Fibroblast of lung (primary cell): ENCODE measurements at regions not wholly inside any gene's neighbourhood (a gene's known extent, or its start where the extent isn't known, plus 50 kb on each side); places are given as distances from the start of the nearest gene placed in this dataset.

Source experiments
- DNase-seq, 2 donors: peaks; one replicate each; pipeline versions ENCODE4 v3.0.0 to v3.0.0-alpha.2; 2010; ENCODE audit warnings: low read depth in 2 of 2
- H2AFZ ChIP-seq: 2 replicates; pipeline ENCODE4 v1.5.1; 2012; ENCODE audit warnings: low read length, control low read depth, inconsistent platforms
- H3K27ac ChIP-seq: 2 replicates; pipeline ENCODE4 v1.5.1; 2011; ENCODE audit warnings: low read length, control low read depth; ENCODE audit not compliant: insufficient read depth
- H3K27me3 ChIP-seq: 2 replicates; pipeline ENCODE4 v1.5.1; 2011; ENCODE audit warnings: mild to moderate bottlenecking, low read length; ENCODE audit not compliant: control insufficient read depth, insufficient read depth
- H3K36me3 ChIP-seq: 2 replicates; pipeline ENCODE4 v1.5.1; 2011; ENCODE audit warnings: low read length; ENCODE audit not compliant: control insufficient read depth, insufficient read depth
- H3K4me1 ChIP-seq: 2 replicates; pipeline ENCODE4 v1.5.1; 2011; ENCODE audit warnings: low read length; ENCODE audit not compliant: control insufficient read depth, insufficient read depth; ENCODE audit errors: extremely low read depth
- H3K4me2 ChIP-seq: 2 replicates; pipeline ENCODE4 v1.5.1; 2011; ENCODE audit warnings: low read length, control low read depth; ENCODE audit not compliant: insufficient read depth; ENCODE audit errors: extremely low read depth
- H3K4me3 ChIP-seq, 4 experiments: fragments of 200-600 bp in 1 of 4; sonication (generic) in 1 of 4; replicated peaks in 1 of 4; 2 replicates each; pipeline ENCODE4 v1.5.1; 2011 to 2016; ENCODE audit warnings: low read length in 4 of 4, low read depth in 3 of 4, mild to moderate bottlenecking in 3 of 4, control low read depth in 2 of 4, inconsistent platforms in 1 of 4, mixed read lengths in 1 of 4; ENCODE audit not compliant: insufficient read depth in 1 of 4; ENCODE audit errors: control extremely low read depth in 1 of 4
- H3K79me2 ChIP-seq: 2 replicates; pipeline ENCODE4 v1.5.1; 2012; ENCODE audit warnings: mild to moderate bottlenecking, low read length, inconsistent platforms; ENCODE audit not compliant: control insufficient read depth, insufficient read depth
- H3K9ac ChIP-seq: 2 replicates; pipeline ENCODE4 v1.5.1; 2011; ENCODE audit warnings: mild to moderate bottlenecking, low read length, control low read depth; ENCODE audit not compliant: insufficient read depth
- H3K9me3 ChIP-seq: 2 replicates; pipeline ENCODE4 v1.5.1; 2012; ENCODE audit warnings: low read depth, low read length; ENCODE audit not compliant: control insufficient read depth, insufficient read depth
- H4K20me1 ChIP-seq: 2 replicates; pipeline ENCODE4 v1.5.1; 2011; ENCODE audit warnings: low read length; ENCODE audit not compliant: control insufficient read depth, insufficient read depth; ENCODE audit errors: extremely low read depth
- CTCF ChIP-seq, 2 donors: IDR thresholded peaks in 1 of 2; conservative IDR thresholded peaks in 1 of 2; 1 replicate in 1 of 2; 2 replicates in 1 of 2; pipeline ENCODE4 v1.5.1; 2011 to 2012; ENCODE audit warnings: low read length in 2 of 2, control low read depth in 1 of 2, inconsistent platforms in 1 of 2, low read depth in 1 of 2, mild to moderate bottlenecking in 1 of 2
- EZH2 ChIP-seq: IDR thresholded peaks from 2 replicates; pipeline ENCODE4 v1.5.1; 2012; ENCODE audit warnings: low read length, control low read depth, mild to moderate bottlenecking; ENCODE audit errors: missing control alignments

- Histone ChIP-seq H3K4me1 (no peaks in the 10 kb centered on the region), H3K9me3 (no peaks in the 10 kb centered on the region), H3K36me3 (no peaks in the 10 kb centered on the region), H3K9ac (no peak overlapping the region), H3K27ac (no peak overlapping the region), H3K4me2 (no peak overlapping the region), H3K4me3 (no peak overlapping the region), H4K20me1 (no peaks in the 10 kb centered on the region), H3K79me2 (no peaks in the 10 kb centered on the region), H3K27me3 (no peaks in the 10 kb centered on the region), H2AFZ (no peak overlapping the region)
- TF ChIP-seq CTCF (conservative IDR thresholded peaks at IDR 0.05 in 1 of 2, IDR thresholded peaks at IDR 0.05 in 1 of 2; ENCODE audit: low read depth in 1 of 2, low read length in 2 of 2): no peak
- no peak for TF ChIP-seq EZH2
- DNase-seq: no peak
These were observed 113.9 kb upstream of the CCDC68 start for GRCh38 chr18:55073116-55073515.

GRCh38 chr18:55072698-55073097 is 113.4 kb upstream of the CCDC68 start:
- H3K4me1 ChIP-seq: no peaks in the 10 kb centered on the region
- H3K27me3 ChIP-seq: no peaks in the 10 kb centered on the region
- no peak overlapping the region for H3K4me2 ChIP-seq
- DNase-seq: no peak
- H3K9ac ChIP-seq: no peak overlapping the region
- no peak for TF ChIP-seq EZH2
- no peak for TF ChIP-seq CTCF (conservative IDR thresholded peaks at IDR 0.05 in 1 of 2, IDR thresholded peaks at IDR 0.05 in 1 of 2; ENCODE audit: low read depth in 1 of 2, low read length in 2 of 2)
- H3K27ac ChIP-seq: no peak overlapping the region
- no peak overlapping the region for H2AFZ ChIP-seq
- H4K20me1 ChIP-seq: no peaks in the 10 kb centered on the region
- H3K36me3 ChIP-seq: no peaks in the 10 kb centered on the region
- no peak overlapping the region for H3K4me3 ChIP-seq
- H3K9me3 ChIP-seq: no peaks in the 10 kb centered on the region
- no peaks in the 10 kb centered on the region for H3K79me2 ChIP-seq

GRCh38 chr18:55072181-55072580 is 112.9 kb upstream of the CCDC68 start:
- no peak overlapping the region for H3K9ac ChIP-seq
- no peaks in the 10 kb centered on the region for H3K36me3 ChIP-seq
- no peaks in the 10 kb centered on the region for H3K9me3 ChIP-seq
- H3K79me2 ChIP-seq: no peaks in the 10 kb centered on the region
- H3K4me2 ChIP-seq: no peak overlapping the region
- DNase-seq: no peak
- H4K20me1 ChIP-seq: no peaks in the 10 kb centered on the region
- TF ChIP-seq CTCF (conservative IDR thresholded peaks at IDR 0.05 in 1 of 2, IDR thresholded peaks at IDR 0.05 in 1 of 2; ENCODE audit: low read depth in 1 of 2, low read length in 2 of 2): no peak
- TF ChIP-seq EZH2: no peak
- no peaks in the 10 kb centered on the region for H3K27me3 ChIP-seq
- no peak overlapping the region for H2AFZ ChIP-seq
- H3K27ac ChIP-seq: no peak overlapping the region
- H3K4me3 ChIP-seq: no peak overlapping the region
- H3K4me1 ChIP-seq: no peaks in the 10 kb centered on the region
